ENCODE measurements at regions not wholly inside any gene's neighbourhood (a gene's known extent, or its start where the extent isn't known, plus 50 kb on each side); places are given as distances from the start of the nearest gene placed in this dataset.

DNA sequence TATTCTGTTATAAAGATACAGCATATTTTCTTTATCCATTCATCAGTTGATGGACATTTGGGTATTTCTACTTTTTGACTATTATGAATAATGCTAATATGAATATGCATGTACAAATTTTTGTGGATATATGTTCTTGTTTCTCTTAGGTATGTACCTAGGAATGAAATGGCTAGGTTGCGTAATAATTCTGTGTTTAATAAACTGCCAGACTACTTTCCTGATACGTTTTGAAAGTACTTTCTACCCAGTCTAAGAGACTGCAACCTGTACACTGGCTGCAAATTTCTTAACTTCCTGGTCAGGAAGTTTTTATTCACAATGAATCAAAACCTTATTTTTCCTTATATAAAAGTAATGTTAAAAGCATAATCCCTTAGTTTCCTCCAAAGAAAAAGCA lies 93.9 kb upstream of the STARD4 start:
- H3K4me3 ChIP-seq (ENCODE audit: low read depth, low read length), result no peak overlapping the region
- no peaks in the 10 kb centered on the region for H3K36me3 ChIP-seq (ENCODE audit: control insufficient read depth, insufficient read depth, low read length)
- WGBS (ENCODE audit: insufficient coverage), result no CpG with 5 or more reads among the region's 2 CpGs
- DNase-seq (ENCODE audit: low read depth in 4 of 6, low spot score in 6 of 6), result no peak
- H3K9me3 ChIP-seq (ENCODE audit: control insufficient read depth, insufficient read depth, low read length), result no peaks in the 10 kb centered on the region
- H3K27me3 ChIP-seq (ENCODE audit: control insufficient read depth, insufficient read depth, low read length), result no peaks in the 10 kb centered on the region
- H3K4me1 ChIP-seq (ENCODE audit: control insufficient read depth, insufficient read depth, low read length), result no peaks in the 10 kb centered on the region
- H3K27ac ChIP-seq (ENCODE audit: low read depth, low read length), result no peak overlapping the region

- Histone ChIP-seq H3K27me3 (ENCODE audit: control insufficient read depth, insufficient read depth, low read length) (no peaks in the 10 kb centered on the region), H3K9me3 (ENCODE audit: control insufficient read depth, insufficient read depth, low read length) (no peaks in the 10 kb centered on the region), H3K4me1 (ENCODE audit: control insufficient read depth, insufficient read depth, low read length) (no peaks in the 10 kb centered on the region), H3K36me3 (ENCODE audit: control insufficient read depth, insufficient read depth, low read length) (no peaks in the 10 kb centered on the region), H3K27ac (ENCODE audit: low read depth, low read length) (no peak overlapping the region), H3K4me3 (ENCODE audit: low read depth, low read length) (no peak overlapping the region)
- WGBS (ENCODE audit: insufficient coverage), result no CpG with 5 or more reads among the region's 2 CpGs
- no peak for DNase-seq (ENCODE audit: low read depth in 4 of 6, low spot score in 6 of 6)
Observed at GRCh38 chr5:111603446-111603827, 91.1 kb upstream of the STARD4 start.

- H3K27me3 ChIP-seq (ENCODE audit: control insufficient read depth, insufficient read depth, low read length), result no peaks in the 10 kb centered on the region
- H3K36me3 ChIP-seq (ENCODE audit: control insufficient read depth, insufficient read depth, low read length), result no peaks in the 10 kb centered on the region
- WGBS (ENCODE audit: insufficient coverage), result 75% methylated on average over 1 of the region's 5 CpGs
- H3K27ac ChIP-seq (ENCODE audit: low read depth, low read length), result no peak overlapping the region
- no peak overlapping the region for H3K4me3 ChIP-seq (ENCODE audit: low read depth, low read length)
- DNase-seq (ENCODE audit: low read depth in 4 of 6, low spot score in 6 of 6), result no peak
- no peaks in the 10 kb centered on the region for H3K4me1 ChIP-seq (ENCODE audit: control insufficient read depth, insufficient read depth, low read length)
- no peaks in the 10 kb centered on the region for H3K9me3 ChIP-seq (ENCODE audit: control insufficient read depth, insufficient read depth, low read length)
Observed at GRCh38 chr5:111602817-111603445, 90.6 kb upstream of the STARD4 start.

DNA sequence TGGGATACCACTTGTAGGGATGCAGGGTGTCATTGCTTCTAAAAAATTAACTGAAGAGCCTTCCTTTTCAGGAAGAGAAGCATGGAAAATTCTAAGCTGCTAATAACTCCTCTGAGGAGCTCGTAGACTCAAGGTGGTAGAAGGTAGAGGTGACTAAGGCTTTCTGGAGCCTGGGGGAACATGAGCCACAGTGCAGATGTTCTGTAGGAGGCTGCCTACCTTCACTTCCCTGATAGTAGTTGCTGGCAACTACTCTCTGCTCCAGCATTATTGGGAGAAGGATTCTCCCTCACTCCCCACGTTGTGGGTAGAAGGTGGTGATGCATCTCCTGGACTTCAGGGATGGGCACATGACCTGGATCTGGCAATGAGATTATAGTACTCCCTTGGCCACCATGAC lies 86.7 kb upstream of the STARD4 start:
- no peak for DNase-seq (ENCODE audit: low read depth in 4 of 6, low spot score in 6 of 6)
- Histone ChIP-seq H3K36me3 (ENCODE audit: control insufficient read depth, insufficient read depth, low read length) (no peaks in the 10 kb centered on the region), H3K4me1 (ENCODE audit: control insufficient read depth, insufficient read depth, low read length) (no peaks in the 10 kb centered on the region), H3K27ac (ENCODE audit: low read depth, low read length) (no peak overlapping the region), H3K27me3 (ENCODE audit: control insufficient read depth, insufficient read depth, low read length) (no peaks in the 10 kb centered on the region), H3K9me3 (ENCODE audit: control insufficient read depth, insufficient read depth, low read length) (no peaks in the 10 kb centered on the region), H3K4me3 (ENCODE audit: low read depth, low read length) (no peak overlapping the region)
- 83% methylated on average over 2 of the region's 2 CpGs for WGBS (ENCODE audit: insufficient coverage)

DNA sequence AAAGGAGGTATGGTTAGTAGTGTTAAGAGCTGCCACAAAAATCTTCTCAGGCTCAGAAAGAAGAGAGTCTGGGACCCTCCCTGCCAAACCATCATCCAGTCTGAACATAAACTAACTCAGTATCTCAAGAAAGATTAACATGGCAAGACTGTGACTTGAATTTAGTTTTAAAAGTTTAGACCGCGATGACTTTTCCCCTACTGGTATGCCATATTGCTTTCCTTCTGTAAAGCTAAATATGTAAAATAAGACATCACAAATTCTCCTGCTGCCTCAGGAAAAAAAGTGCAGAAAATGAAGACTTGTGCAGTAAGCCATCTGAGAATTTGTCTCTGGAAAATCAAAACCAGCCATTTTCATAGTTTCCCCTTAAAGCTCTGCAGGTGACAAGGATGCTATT lies 85.2 kb upstream of the STARD4 start:
- no peak overlapping the region for H3K4me3 ChIP-seq (ENCODE audit: low read depth, low read length)
- DNase-seq (ENCODE audit: low read depth in 4 of 6, low spot score in 6 of 6), result peak in 1 of 6 donors; percentile 36
- H3K36me3 ChIP-seq (ENCODE audit: control insufficient read depth, insufficient read depth, low read length), result no peaks in the 10 kb centered on the region
- H3K9me3 ChIP-seq (ENCODE audit: control insufficient read depth, insufficient read depth, low read length), result no peaks in the 10 kb centered on the region
- no peaks in the 10 kb centered on the region for H3K27me3 ChIP-seq (ENCODE audit: control insufficient read depth, insufficient read depth, low read length)
- no CpG with 5 or more reads among the region's 2 CpGs for WGBS (ENCODE audit: insufficient coverage)
- H3K4me1 ChIP-seq (ENCODE audit: control insufficient read depth, insufficient read depth, low read length), result no peaks in the 10 kb centered on the region
- no peak overlapping the region for H3K27ac ChIP-seq (ENCODE audit: low read depth, low read length)

DNA sequence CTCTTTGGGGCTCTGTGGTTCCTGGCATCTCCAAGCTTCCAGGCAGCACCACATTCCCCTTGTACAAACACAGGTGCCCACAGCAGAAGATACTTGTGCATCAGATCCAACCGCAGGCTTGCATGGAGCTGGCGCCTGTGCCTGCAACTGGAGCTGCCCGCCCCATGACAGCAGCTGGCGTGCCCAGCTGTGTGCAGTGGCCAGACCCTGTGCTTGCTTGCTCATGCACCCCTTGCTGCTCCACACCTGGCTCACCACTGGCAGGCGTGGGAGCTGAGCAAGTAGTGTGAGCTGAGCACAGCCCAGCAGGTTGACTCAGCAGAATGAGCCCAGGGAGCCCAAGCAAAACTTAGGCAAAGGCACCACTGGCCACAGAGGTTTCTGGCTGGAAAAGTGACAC lies 84.4 kb upstream of the STARD4 start:
- Histone ChIP-seq H3K4me1 (ENCODE audit: control insufficient read depth, insufficient read depth, low read length) (no peaks in the 10 kb centered on the region), H3K9me3 (ENCODE audit: control insufficient read depth, insufficient read depth, low read length) (no peaks in the 10 kb centered on the region), H3K4me3 (ENCODE audit: low read depth, low read length) (no peak overlapping the region), H3K27me3 (ENCODE audit: control insufficient read depth, insufficient read depth, low read length) (no peaks in the 10 kb centered on the region), H3K27ac (ENCODE audit: low read depth, low read length) (no peak overlapping the region), H3K36me3 (ENCODE audit: control insufficient read depth, insufficient read depth, low read length) (no peaks in the 10 kb centered on the region)
- no peak for DNase-seq (ENCODE audit: low read depth in 4 of 6, low spot score in 6 of 6)
- WGBS (ENCODE audit: insufficient coverage), result 95% methylated on average over 5 of the region's 5 CpGs

- no peak overlapping the region for H3K27ac ChIP-seq (ENCODE audit: low read depth, low read length)
- H3K27me3 ChIP-seq (ENCODE audit: control insufficient read depth, insufficient read depth, low read length), result no peaks in the 10 kb centered on the region
- H3K36me3 ChIP-seq (ENCODE audit: control insufficient read depth, insufficient read depth, low read length), result no peaks in the 10 kb centered on the region
- no peaks in the 10 kb centered on the region for H3K9me3 ChIP-seq (ENCODE audit: control insufficient read depth, insufficient read depth, low read length)
- H3K4me3 ChIP-seq (ENCODE audit: low read depth, low read length), result no peak overlapping the region
- DNase-seq (ENCODE audit: low read depth in 4 of 6, low spot score in 6 of 6), result no peak
- no peaks in the 10 kb centered on the region for H3K4me1 ChIP-seq (ENCODE audit: control insufficient read depth, insufficient read depth, low read length)
- WGBS (ENCODE audit: insufficient coverage), result 97% methylated on average over 3 of the region's 4 CpGs
Observed at GRCh38 chr5:111595425-111595824, 83.1 kb upstream of the STARD4 start.

DNA sequence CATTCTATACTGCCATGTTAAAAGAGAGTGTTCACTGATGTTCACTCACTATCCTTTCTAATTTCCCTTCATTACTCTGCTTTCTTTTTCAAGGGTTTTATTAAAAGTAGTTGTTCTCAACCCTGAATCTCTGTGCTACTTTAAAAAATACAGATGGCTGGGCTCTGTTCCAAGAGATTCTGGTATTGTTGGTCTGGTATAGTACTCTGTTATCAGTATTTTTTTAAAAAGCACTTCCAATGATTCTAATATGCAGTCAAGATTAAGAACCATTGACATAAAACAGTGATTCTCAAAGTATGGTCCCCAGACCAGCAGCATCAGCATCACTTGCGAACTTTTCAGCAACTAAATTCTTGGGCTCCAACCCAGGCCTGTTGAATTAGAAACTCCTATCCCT lies 77.0 kb upstream of the STARD4 start:
- no peak overlapping the region for H3K27ac ChIP-seq (ENCODE audit: low read depth, low read length)
- no CpG with 5 or more reads among the region's 1 CpG for WGBS (ENCODE audit: insufficient coverage)

DNA sequence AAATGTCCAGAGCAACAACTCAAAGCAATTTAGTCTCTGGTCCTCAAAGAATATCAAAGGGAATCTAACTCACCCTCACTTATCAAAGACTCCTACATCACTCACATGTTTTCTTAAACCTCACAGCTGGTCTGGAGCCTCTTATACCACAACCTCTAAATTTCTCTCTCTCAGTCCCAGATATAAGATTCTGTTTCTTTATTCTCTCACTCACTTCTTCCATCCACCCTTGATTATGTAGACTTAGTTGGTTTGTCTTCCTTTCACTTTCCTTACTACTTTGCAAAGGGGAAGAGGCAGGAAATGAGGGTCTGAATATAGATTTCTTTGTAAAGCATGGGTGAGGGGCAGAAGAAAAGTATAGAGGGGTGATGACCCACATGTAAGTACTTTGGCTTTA lies 75.4 kb upstream of the STARD4 start:
- no peaks in the 10 kb centered on the region for H3K36me3 ChIP-seq (ENCODE audit: control insufficient read depth, insufficient read depth, low read length)
- no peaks in the 10 kb centered on the region for H3K27me3 ChIP-seq (ENCODE audit: control insufficient read depth, insufficient read depth, low read length)
- H3K27ac ChIP-seq (ENCODE audit: low read depth, low read length), result no peak overlapping the region
- H3K9me3 ChIP-seq (ENCODE audit: control insufficient read depth, insufficient read depth, low read length), result no peaks in the 10 kb centered on the region
- H3K4me1 ChIP-seq (ENCODE audit: control insufficient read depth, insufficient read depth, low read length), result no peaks in the 10 kb centered on the region
- H3K4me3 ChIP-seq (ENCODE audit: low read depth, low read length), result no peak overlapping the region
- DNase-seq (ENCODE audit: low read depth in 4 of 6, low spot score in 6 of 6), result no peak

More for the DNA sequence above, 77.0 kb upstream of the STARD4 start:
- no peaks in the 10 kb centered on the region for H3K27me3 ChIP-seq (ENCODE audit: control insufficient read depth, insufficient read depth, low read length)
- no peaks in the 10 kb centered on the region for H3K9me3 ChIP-seq (ENCODE audit: control insufficient read depth, insufficient read depth, low read length)
- H3K4me1 ChIP-seq (ENCODE audit: control insufficient read depth, insufficient read depth, low read length), result no peaks in the 10 kb centered on the region
- no peak overlapping the region for H3K4me3 ChIP-seq (ENCODE audit: low read depth, low read length)
- DNase-seq (ENCODE audit: low read depth in 4 of 6, low spot score in 6 of 6), result no peak
- H3K36me3 ChIP-seq (ENCODE audit: control insufficient read depth, insufficient read depth, low read length), result no peaks in the 10 kb centered on the region

- Histone ChIP-seq H3K9me3 (ENCODE audit: control insufficient read depth, insufficient read depth, low read length) (no peaks in the 10 kb centered on the region), H3K4me3 (ENCODE audit: low read depth, low read length) (no peak overlapping the region), H3K27ac (ENCODE audit: low read depth, low read length) (no peak overlapping the region), H3K27me3 (ENCODE audit: control insufficient read depth, insufficient read depth, low read length) (no peaks in the 10 kb centered on the region), H3K36me3 (ENCODE audit: control insufficient read depth, insufficient read depth, low read length) (no peaks in the 10 kb centered on the region), H3K4me1 (ENCODE audit: control insufficient read depth, insufficient read depth, low read length) (no peaks in the 10 kb centered on the region)
- DNase-seq (ENCODE audit: low read depth in 4 of 6, low spot score in 6 of 6), result no peak
- WGBS (ENCODE audit: insufficient coverage), result 93% methylated on average over 4 of the region's 4 CpGs
Observed at GRCh38 chr5:111585946-111586345, 73.6 kb upstream of the STARD4 start.

Data from spinal cord (tissue), 9 donors.